H1 (cell line): ENCODE measurements at regions not wholly inside any gene's neighbourhood (a gene's known extent, or its start where the extent isn't known, plus 50 kb on each side); places are given as distances from the start of the nearest gene placed in this dataset.

Experiments used
- CHD1 ChIP-seq: IDR thresholded peaks from 2 replicates; pipeline ENCODE4 v1.6.1; 2012; ENCODE audit warnings: low read depth, low read length, improper control_type of control experiment
- FOSL1 ChIP-seq: IDR thresholded peaks from 2 replicates; pipeline ENCODE4 v1.6.1; 2011; ENCODE audit warnings: mild to moderate bottlenecking, low read depth, low read length, moderate library complexity; ENCODE audit not compliant: insufficient read depth
- HDAC6 ChIP-seq: IDR thresholded peaks from one replicate; pipeline ENCODE4 v1.7.1; 2012; ENCODE audit warnings: low read depth, mild to moderate bottlenecking, inconsistent platforms, low read length, moderate library complexity
- POLR2AphosphoS5 ChIP-seq: IDR thresholded peaks from 2 replicates; pipeline ENCODE4 v1.6.1; 2011; ENCODE audit warnings: low read depth, low read length
- POU5F1 ChIP-seq: IDR thresholded peaks from 2 replicates; pipeline ENCODE4 v1.6.1; 2011; ENCODE audit warnings: low read depth, mild to moderate bottlenecking, low read length, moderate library complexity
- TAF7 ChIP-seq: optimal IDR thresholded peaks from 2 replicates; pipeline ENCODE3; 2011; ENCODE audit warnings: low read depth, mild to moderate bottlenecking, inconsistent platforms, low read length, moderate library complexity, borderline replicate concordance
- TF ChIP-seq, protein P1 (sequence below): IDR thresholded peaks from 2 replicates; pipeline ENCODE4 v1.6.1; 2012; ENCODE audit warnings: inconsistent platforms

GRCh38 chr3:83683937-83684598 is 1274.7 kb upstream of the CADM2 start (continued):
- TF ChIP-seq HDAC6, result no peak
- TF ChIP-seq, protein P1, sequence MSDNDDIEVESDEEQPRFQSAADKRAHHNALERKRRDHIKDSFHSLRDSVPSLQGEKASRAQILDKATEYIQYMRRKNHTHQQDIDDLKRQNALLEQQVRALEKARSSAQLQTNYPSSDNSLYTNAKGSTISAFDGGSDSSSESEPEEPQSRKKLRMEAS, result no peak
- no peak for TF ChIP-seq POLR2AphosphoS5
- TF ChIP-seq CHD1, result no peak
- no peak for TF ChIP-seq TAF7
- TF ChIP-seq FOSL1, result no peak
- TF ChIP-seq POU5F1, result no peak
